GM23338 (cell line): ENCODE measurements at regions not wholly inside any gene's neighbourhood (a gene's known extent, or its start where the extent isn't known, plus 50 kb on each side); places are given as distances from the start of the nearest gene placed in this dataset.
A peak's percentile ranks its signal among the peaks of the same experiment; 100 is the strongest.

Source experiments
- ATAC-seq: fragments of 200-7000 bp; cut with Tn5 transposase; 3 replicates; pipeline ENCODE4 v1.9.1; 2020
- DNase-seq: peaks from one replicate; pipeline ENCODE4 v3.0.0-alpha.2; 2015; ENCODE audit warnings: low spot score
- H2AFZ ChIP-seq: fragments of 200-600 bp; sonication (generic); 2 replicates; pipeline ENCODE4 v1.8.0; 2016; ENCODE audit warnings: antibody characterized with exemption, mild to moderate bottlenecking, moderate library complexity
- H3F3A ChIP-seq: fragments of 200-600 bp; sonication (generic); replicated peaks from 2 replicates; pipeline ENCODE4 v1.8.0; 2017; ENCODE audit warnings: antibody characterized with exemption, mixed run types, low read depth
- H3K27ac ChIP-seq: fragments of 200-600 bp; sonication (generic); 2 replicates; pipeline ENCODE4 v1.6.1; 2016; ENCODE audit warnings: low read depth
- H3K27me3 ChIP-seq: fragments of 200-600 bp; sonication (generic); 2 replicates; pipeline ENCODE4 v1.8.0; 2016; ENCODE audit warnings: mild to moderate bottlenecking, mixed run types, moderate library complexity; ENCODE audit not compliant: insufficient read depth
- H3K36me3 ChIP-seq: fragments of 200-600 bp; sonication (generic); 2 replicates; pipeline ENCODE4 v1.8.0; 2016; ENCODE audit warnings: mild to moderate bottlenecking; ENCODE audit not compliant: insufficient read depth
- H3K4me1 ChIP-seq: fragments of 200-600 bp; sonication (generic); 2 replicates; pipeline ENCODE4 v1.8.0; 2016; ENCODE audit warnings: mild to moderate bottlenecking, moderate library complexity; ENCODE audit not compliant: insufficient read depth
- H3K4me2 ChIP-seq: fragments of 200-600 bp; sonication (generic); 2 replicates; pipeline ENCODE4 v1.7.1; 2017; ENCODE audit warnings: mixed run types
- H3K4me3 ChIP-seq: fragments of 200-600 bp; sonication (generic); 2 replicates; pipeline ENCODE4 v1.6.1; 2016; ENCODE audit warnings: mixed run types
- H3K79me2 ChIP-seq: fragments of 200-600 bp; sonication (generic); replicated peaks from 2 replicates; pipeline ENCODE4 v1.8.0; 2017; ENCODE audit warnings: mild to moderate bottlenecking; ENCODE audit not compliant: insufficient read depth
- H3K9me2 ChIP-seq: fragments of 200-600 bp; sonication (generic); 2 replicates; pipeline ENCODE4 v1.8.0; 2017; ENCODE audit not compliant: insufficient read depth
- H4K20me1 ChIP-seq: fragments of 200-600 bp; sonication (generic); replicated peaks from 2 replicates; pipeline ENCODE4 v1.8.0; 2017; ENCODE audit warnings: mild to moderate bottlenecking; ENCODE audit not compliant: insufficient read depth
- H3K27ac Mint-ChIP-seq: 2 replicates; pipeline ENCODE4 v1.8.0; 2020; ENCODE audit warnings: inconsistent platforms, mild to moderate bottlenecking, moderate library complexity, mixed read lengths
- H3K27me3 Mint-ChIP-seq: 3 replicates; pipeline ENCODE4 v1.8.0; 2022; ENCODE audit warnings: low read depth, mild to moderate bottlenecking, moderate library complexity, mixed read lengths, inconsistent platforms; ENCODE audit not compliant: insufficient read depth, poor library complexity
- H3K36me3 Mint-ChIP-seq: 3 replicates; pipeline ENCODE4 v1.8.0; 2021; ENCODE audit warnings: low read depth, mild to moderate bottlenecking, inconsistent platforms, moderate library complexity, mixed read lengths
- H3K4me1 Mint-ChIP-seq: 3 replicates; pipeline ENCODE4 v1.8.0; 2020; ENCODE audit warnings: mild to moderate bottlenecking, inconsistent platforms, mixed read lengths
- H3K4me3 Mint-ChIP-seq: 3 replicates; pipeline ENCODE4 v1.8.0; 2021; ENCODE audit warnings: moderate library complexity, mild to moderate bottlenecking, inconsistent platforms, mixed read lengths
- H3K9me3 Mint-ChIP-seq: 3 replicates; pipeline ENCODE4 v1.8.0; 2020; ENCODE audit warnings: moderate library complexity, mild to moderate bottlenecking, inconsistent platforms, mixed read lengths
- EZH2phosphoT487 ChIP-seq: fragments of 200-600 bp; sonication (generic); IDR thresholded peaks from one replicate; pipeline ENCODE4 v1.8.1; 2018; ENCODE audit warnings: antibody characterized with exemption; ENCODE audit not compliant: unreplicated experiment
- POLR2AphosphoS5 ChIP-seq: IDR thresholded peaks from 2 replicates; pipeline ENCODE4 v1.6.1; 2016; ENCODE audit warnings: antibody characterized with exemption, low read depth
- ZNF114 ChIP-seq: fragments of 250-450 bp; sonication (Bioruptor Pico); IDR thresholded peaks from 2 replicates; pipeline ENCODE4 v1.5.0; 2020; ENCODE audit warnings: mild to moderate bottlenecking, moderate library complexity
- ZNF331 ChIP-seq: fragments of 250-450 bp; sonication (Bioruptor Pico); IDR thresholded peaks from 2 replicates; pipeline ENCODE4 v1.5.0; 2020; ENCODE audit warnings: low read depth, mild to moderate bottlenecking, moderate library complexity
- TF ChIP-seq, protein P1 (sequence below), 2 experiments: fragments of 200-600 bp in 1 of 2; sonication (generic) in 1 of 2; conservative IDR thresholded peaks; 2 replicates each; pipeline versions ENCODE4 v1.5.1 to v1.6.1; 2016 to 2017; ENCODE audit warnings: antibody characterized with exemption in 2 of 2, low read depth in 2 of 2, mild to moderate bottlenecking in 2 of 2, moderate library complexity in 1 of 2
- TF ChIP-seq, protein P2 (sequence below): fragments of 250-450 bp; sonication (Bioruptor Pico); IDR thresholded peaks from 2 replicates; pipeline ENCODE4 v1.5.0; 2020; ENCODE audit warnings: mild to moderate bottlenecking, moderate library complexity
- TF ChIP-seq, protein P3 (sequence below): IDR thresholded peaks from 2 replicates; pipeline ENCODE4 v1.6.1; 2016; ENCODE audit warnings: antibody characterized with exemption

GRCh38 chr6:93036835-93037234 is 382.5 kb downstream of the EPHA7 start:
- Histone ChIP-seq H3K79me2 (no peaks in the 10 kb centered on the region), H3K4me2 (no peak overlapping the region), H3K9me2 (no peaks in the 10 kb centered on the region), H3K4me1 (peaks cover 10% of the 10 kb centered on the region), H3K36me3 (no peaks in the 10 kb centered on the region), H3K27me3 (no peaks in the 10 kb centered on the region), H3F3A (no peaks in the 10 kb centered on the region), H4K20me1 (no peaks in the 10 kb centered on the region), H3K27ac (no peak overlapping the region), H3K4me3 (no peak overlapping the region), H2AFZ (peak overlapping the region; percentile 12; the same call in 1 of the 2 replicates)
- no peak overlapping the region for H3K4me3 Mint-ChIP-seq
- peaks cover 28% of the 10 kb centered on the region for H3K36me3 Mint-ChIP-seq
- no peaks in the 10 kb centered on the region for H3K27me3 Mint-ChIP-seq
- peak; percentile 62 for DNase-seq
- peaks cover 22% of the 10 kb centered on the region for H3K9me3 Mint-ChIP-seq
- no peak overlapping the region for H3K27ac Mint-ChIP-seq
- peak; percentile 74 for ATAC-seq
- TF ChIP-seq ZNF114 (CRISPR knock-in tag) (no peak), ZNF331 (no peak), EZH2phosphoT487 (no peak), POLR2AphosphoS5 (no peak)
- TF ChIP-seq, protein P1, sequence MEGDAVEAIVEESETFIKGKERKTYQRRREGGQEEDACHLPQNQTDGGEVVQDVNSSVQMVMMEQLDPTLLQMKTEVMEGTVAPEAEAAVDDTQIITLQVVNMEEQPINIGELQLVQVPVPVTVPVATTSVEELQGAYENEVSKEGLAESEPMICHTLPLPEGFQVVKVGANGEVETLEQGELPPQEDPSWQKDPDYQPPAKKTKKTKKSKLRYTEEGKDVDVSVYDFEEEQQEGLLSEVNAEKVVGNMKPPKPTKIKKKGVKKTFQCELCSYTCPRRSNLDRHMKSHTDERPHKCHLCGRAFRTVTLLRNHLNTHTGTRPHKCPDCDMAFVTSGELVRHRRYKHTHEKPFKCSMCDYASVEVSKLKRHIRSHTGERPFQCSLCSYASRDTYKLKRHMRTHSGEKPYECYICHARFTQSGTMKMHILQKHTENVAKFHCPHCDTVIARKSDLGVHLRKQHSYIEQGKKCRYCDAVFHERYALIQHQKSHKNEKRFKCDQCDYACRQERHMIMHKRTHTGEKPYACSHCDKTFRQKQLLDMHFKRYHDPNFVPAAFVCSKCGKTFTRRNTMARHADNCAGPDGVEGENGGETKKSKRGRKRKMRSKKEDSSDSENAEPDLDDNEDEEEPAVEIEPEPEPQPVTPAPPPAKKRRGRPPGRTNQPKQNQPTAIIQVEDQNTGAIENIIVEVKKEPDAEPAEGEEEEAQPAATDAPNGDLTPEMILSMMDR (conservative IDR thresholded peaks at IDR 0.05; ENCODE audit: low read depth in 2 of 2), result peak; percentile 79 to 87
- TF ChIP-seq, protein P2, sequence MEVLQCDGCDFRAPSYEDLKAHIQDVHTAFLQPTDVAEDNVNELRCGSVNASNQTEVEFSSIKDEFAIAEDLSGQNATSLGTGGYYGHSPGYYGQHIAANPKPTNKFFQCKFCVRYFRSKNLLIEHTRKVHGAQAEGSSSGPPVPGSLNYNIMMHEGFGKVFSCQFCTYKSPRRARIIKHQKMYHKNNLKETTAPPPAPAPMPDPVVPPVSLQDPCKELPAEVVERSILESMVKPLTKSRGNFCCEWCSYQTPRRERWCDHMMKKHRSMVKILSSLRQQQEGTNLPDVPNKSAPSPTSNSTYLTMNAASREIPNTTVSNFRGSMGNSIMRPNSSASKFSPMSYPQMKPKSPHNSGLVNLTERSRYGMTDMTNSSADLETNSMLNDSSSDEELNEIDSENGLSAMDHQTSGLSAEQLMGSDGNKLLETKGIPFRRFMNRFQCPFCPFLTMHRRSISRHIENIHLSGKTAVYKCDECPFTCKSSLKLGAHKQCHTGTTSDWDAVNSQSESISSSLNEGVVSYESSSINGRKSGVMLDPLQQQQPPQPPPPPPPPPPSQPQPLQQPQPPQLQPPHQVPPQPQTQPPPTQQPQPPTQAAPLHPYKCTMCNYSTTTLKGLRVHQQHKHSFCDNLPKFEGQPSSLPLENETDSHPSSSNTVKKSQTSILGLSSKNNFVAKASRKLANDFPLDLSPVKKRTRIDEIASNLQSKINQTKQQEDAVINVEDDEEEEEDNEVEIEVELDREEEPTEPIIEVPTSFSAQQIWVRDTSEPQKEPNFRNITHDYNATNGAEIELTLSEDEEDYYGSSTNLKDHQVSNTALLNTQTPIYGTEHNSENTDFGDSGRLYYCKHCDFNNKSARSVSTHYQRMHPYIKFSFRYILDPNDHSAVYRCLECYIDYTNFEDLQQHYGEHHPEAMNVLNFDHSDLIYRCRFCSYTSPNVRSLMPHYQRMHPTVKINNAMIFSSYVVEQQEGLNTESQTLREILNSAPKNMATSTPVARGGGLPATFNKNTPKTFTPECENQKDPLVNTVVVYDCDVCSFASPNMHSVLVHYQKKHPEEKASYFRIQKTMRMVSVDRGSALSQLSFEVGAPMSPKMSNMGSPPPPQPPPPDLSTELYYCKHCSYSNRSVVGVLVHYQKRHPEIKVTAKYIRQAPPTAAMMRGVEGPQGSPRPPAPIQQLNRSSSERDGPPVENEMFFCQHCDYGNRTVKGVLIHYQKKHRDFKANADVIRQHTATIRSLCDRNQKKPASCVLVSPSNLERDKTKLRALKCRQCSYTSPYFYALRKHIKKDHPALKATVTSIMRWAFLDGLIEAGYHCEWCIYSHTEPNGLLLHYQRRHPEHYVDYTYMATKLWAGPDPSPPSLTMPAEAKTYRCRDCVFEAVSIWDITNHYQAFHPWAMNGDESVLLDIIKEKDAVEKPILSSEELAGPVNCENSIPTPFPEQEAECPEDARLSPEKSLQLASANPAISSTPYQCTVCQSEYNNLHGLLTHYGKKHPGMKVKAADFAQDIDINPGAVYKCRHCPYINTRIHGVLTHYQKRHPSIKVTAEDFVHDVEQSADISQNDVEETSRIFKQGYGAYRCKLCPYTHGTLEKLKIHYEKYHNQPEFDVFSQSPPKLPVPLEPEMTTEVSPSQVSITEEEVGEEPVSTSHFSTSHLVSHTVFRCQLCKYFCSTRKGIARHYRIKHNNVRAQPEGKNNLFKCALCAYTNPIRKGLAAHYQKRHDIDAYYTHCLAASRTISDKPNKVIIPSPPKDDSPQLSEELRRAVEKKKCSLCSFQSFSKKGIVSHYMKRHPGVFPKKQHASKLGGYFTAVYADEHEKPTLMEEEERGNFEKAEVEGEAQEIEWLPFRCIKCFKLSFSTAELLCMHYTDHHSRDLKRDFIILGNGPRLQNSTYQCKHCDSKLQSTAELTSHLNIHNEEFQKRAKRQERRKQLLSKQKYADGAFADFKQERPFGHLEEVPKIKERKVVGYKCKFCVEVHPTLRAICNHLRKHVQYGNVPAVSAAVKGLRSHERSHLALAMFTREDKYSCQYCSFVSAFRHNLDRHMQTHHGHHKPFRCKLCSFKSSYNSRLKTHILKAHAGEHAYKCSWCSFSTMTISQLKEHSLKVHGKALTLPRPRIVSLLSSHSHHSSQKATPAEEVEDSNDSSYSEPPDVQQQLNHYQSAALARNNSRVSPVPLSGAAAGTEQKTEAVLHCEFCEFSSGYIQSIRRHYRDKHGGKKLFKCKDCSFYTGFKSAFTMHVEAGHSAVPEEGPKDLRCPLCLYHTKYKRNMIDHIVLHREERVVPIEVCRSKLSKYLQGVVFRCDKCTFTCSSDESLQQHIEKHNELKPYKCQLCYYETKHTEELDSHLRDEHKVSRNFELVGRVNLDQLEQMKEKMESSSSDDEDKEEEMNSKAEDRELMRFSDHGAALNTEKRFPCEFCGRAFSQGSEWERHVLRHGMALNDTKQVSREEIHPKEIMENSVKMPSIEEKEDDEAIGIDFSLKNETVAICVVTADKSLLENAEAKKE (CRISPR knock-in tag), result no peak
- TF ChIP-seq, protein P3, sequence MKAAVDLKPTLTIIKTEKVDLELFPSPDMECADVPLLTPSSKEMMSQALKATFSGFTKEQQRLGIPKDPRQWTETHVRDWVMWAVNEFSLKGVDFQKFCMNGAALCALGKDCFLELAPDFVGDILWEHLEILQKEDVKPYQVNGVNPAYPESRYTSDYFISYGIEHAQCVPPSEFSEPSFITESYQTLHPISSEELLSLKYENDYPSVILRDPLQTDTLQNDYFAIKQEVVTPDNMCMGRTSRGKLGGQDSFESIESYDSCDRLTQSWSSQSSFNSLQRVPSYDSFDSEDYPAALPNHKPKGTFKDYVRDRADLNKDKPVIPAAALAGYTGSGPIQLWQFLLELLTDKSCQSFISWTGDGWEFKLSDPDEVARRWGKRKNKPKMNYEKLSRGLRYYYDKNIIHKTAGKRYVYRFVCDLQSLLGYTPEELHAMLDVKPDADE, result no peak
- peaks cover 12% of the 10 kb centered on the region for H3K4me1 Mint-ChIP-seq
